Upper lobe of left lung (tissue), 4 donors: ENCODE measurements at regions not wholly inside any gene's neighbourhood (a gene's known extent, or its start where the extent isn't known, plus 50 kb on each side); places are given as distances from the start of the nearest gene placed in this dataset.

Experiments
- CTCF ChIP-seq, 6 experiments: fragments of 450-650 bp in 4 of 6; fragments of 200-600 bp in 2 of 6; sonication (generic) in 2 of 6; IDR thresholded peaks; one replicate each; pipeline ENCODE4 v1.5.1; 2016 to 2019; ENCODE audit warnings: antibody characterized with exemption in 6 of 6
- EP300 ChIP-seq, 4 donors: sonication (generic); formaldehyde crosslinking; IDR thresholded peaks; one replicate each; pipeline ENCODE4 v1.5.1; 2017; ENCODE audit warnings: antibody characterized with exemption in 4 of 4, control low read depth in 2 of 4
- POLR2A ChIP-seq, 4 donors: fragments of 450-650 bp; IDR thresholded peaks; one replicate each; pipeline ENCODE4 v1.5.1; 2016 to 2017; ENCODE audit warnings: antibody characterized with exemption in 4 of 4, mild to moderate bottlenecking in 2 of 4
- POLR2AphosphoS5 ChIP-seq, 2 donors: sonication (generic); formaldehyde crosslinking; IDR thresholded peaks; one replicate each; pipeline ENCODE4 v1.5.1; 2017; ENCODE audit warnings: antibody characterized with exemption in 2 of 2

GRCh38 chr12:75891072-75891471, 140.5 kb downstream of the PHLDA1 start:
- no peak for TF ChIP-seq POLR2A (IDR thresholded peaks at IDR 0.05)
- TF ChIP-seq CTCF (IDR thresholded peaks at IDR 0.05): no peak
- TF ChIP-seq EP300 (IDR thresholded peaks at IDR 0.05): no peak
- TF ChIP-seq POLR2AphosphoS5 (IDR thresholded peaks at IDR 0.05): no peak
